ENCODE measurements at regions not wholly inside any gene's neighbourhood (a gene's known extent, or its start where the extent isn't known, plus 50 kb on each side); places are given as distances from the start of the nearest gene placed in this dataset.

DNA sequence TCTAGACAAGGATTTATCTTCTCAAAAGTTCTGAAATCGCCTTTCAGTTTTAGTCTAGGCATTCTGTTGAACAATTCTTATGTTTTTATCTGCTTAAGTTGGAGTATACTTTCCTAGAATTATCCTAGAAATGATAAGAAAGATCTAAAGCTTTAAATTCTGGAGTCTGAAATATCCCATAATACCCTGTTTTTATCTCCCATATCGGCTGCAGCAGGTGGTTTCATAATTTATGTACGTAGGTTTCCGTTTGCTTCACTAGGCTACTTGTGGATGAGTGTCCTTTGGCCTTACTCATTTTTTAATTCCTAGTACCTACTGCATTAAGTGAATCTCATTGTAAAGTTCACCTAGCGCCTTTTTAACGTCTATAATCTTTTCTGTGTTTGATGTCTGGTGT, 58.5 kb upstream of the MGAT5 start:
- no peak for TF ChIP-seq CTCF (conservative IDR thresholded peaks at IDR 0.05; ENCODE audit: low read depth in 2 of 2)
- no peak for TF ChIP-seq JUNB (IDR thresholded peaks at IDR 0.05; ENCODE audit: unreplicated experiment)
- TF ChIP-seq POLR2AphosphoS5 (IDR thresholded peaks at IDR 0.05; ENCODE audit: low read depth): no peak
- TF ChIP-seq EZH2 (IDR thresholded peaks at IDR 0.05; ENCODE audit: low read depth, unreplicated experiment): no peak

Measured in GM23338 (cell line).